Mucosa of rectum (tissue), 2 donors: ENCODE measurements at regions not wholly inside any gene's neighbourhood (a gene's known extent, or its start where the extent isn't known, plus 50 kb on each side); places are given as distances from the start of the nearest gene placed in this dataset.

ENCODE experiments used
- H3K27ac ChIP-seq, 2 donors: one replicate each; pipeline ENCODE4 v1.7.0; 2013; ENCODE audit warnings: inconsistent platforms in 2 of 2, low read depth in 2 of 2, low read length in 2 of 2
- H3K27me3 ChIP-seq, 2 donors: one replicate each; pipeline ENCODE4 v1.7.0; 2013; ENCODE audit warnings: low read length in 2 of 2; ENCODE audit not compliant: control insufficient read depth in 2 of 2, insufficient read depth in 2 of 2
- H3K36me3 ChIP-seq, 2 donors: one replicate each; pipeline ENCODE4 v1.7.0; 2013; ENCODE audit warnings: low read length in 2 of 2; ENCODE audit not compliant: control insufficient read depth in 2 of 2, insufficient read depth in 2 of 2
- H3K4me1 ChIP-seq, 2 donors: one replicate each; pipeline ENCODE4 v1.7.0; 2013; ENCODE audit warnings: low read length in 2 of 2, mild to moderate bottlenecking in 1 of 2; ENCODE audit not compliant: control insufficient read depth in 2 of 2, insufficient read depth in 2 of 2
- H3K4me3 ChIP-seq, 2 donors: one replicate each; pipeline ENCODE4 v1.7.0; 2013; ENCODE audit warnings: low read length in 2 of 2
- H3K9ac ChIP-seq, 2 donors: one replicate each; pipeline ENCODE4 v1.7.0; 2013; ENCODE audit warnings: low read length in 2 of 2, low read depth in 1 of 2, mild to moderate bottlenecking in 1 of 2
- H3K9me3 ChIP-seq, 2 donors: one replicate each; pipeline ENCODE4 v1.7.0; 2013; ENCODE audit warnings: low read length in 2 of 2; ENCODE audit not compliant: control insufficient read depth in 2 of 2
- donor health status: healthy.
- donor health status: Normal muscosa, but diverticular disease.

- Histone ChIP-seq H3K9ac (no peak overlapping the region), H3K36me3 (no peaks in the 10 kb centered on the region), H3K27me3 (no peaks in the 10 kb centered on the region), H3K4me1 (no peaks in the 10 kb centered on the region), H3K4me3 (no peak overlapping the region), H3K27ac (no peak overlapping the region), H3K9me3 (peaks cover 0 to 2% of the 10 kb centered on the region in 2 donors)
These were observed 296.6 kb upstream of the FBXL7 start for GRCh38 chr5:15203376-15203775.

DNA sequence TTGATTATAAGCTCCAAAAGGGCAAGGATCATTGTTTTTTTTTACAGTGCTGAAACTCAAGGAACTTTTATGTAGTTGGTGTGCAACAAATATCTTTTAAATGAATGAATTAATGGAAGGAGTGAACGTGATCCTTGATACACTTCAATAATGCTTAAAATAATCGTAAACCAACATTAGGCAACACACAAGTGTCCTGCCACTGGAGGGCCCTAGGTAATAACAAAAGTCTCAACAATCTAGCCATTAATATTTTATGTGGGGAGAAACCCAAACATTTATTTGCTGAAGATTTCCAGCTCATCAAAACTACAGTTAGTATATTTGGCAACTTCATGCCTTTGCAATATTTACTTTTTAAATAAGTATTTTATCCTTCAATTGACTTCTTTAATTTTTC lies 309.0 kb upstream of the FBXL7 start:
- no peaks in the 10 kb centered on the region for H3K27me3 ChIP-seq
- no peak overlapping the region for H3K27ac ChIP-seq
- no peak overlapping the region for H3K9ac ChIP-seq
- H3K36me3 ChIP-seq, result no peaks in the 10 kb centered on the region
- no peaks in the 10 kb centered on the region for H3K9me3 ChIP-seq
- H3K4me3 ChIP-seq, result no peak overlapping the region
- H3K4me1 ChIP-seq, result no peaks in the 10 kb centered on the region

- H3K27me3 ChIP-seq, result no peaks in the 10 kb centered on the region
- no peak overlapping the region for H3K4me3 ChIP-seq
- H3K4me1 ChIP-seq, result no peaks in the 10 kb centered on the region
- H3K9ac ChIP-seq, result no peak overlapping the region
- H3K36me3 ChIP-seq, result no peaks in the 10 kb centered on the region
- no peaks in the 10 kb centered on the region for H3K9me3 ChIP-seq
- no peak overlapping the region for H3K27ac ChIP-seq
These were observed 311.9 kb upstream of the ANKH start for GRCh38 chr5:15183520-15183919.

DNA sequence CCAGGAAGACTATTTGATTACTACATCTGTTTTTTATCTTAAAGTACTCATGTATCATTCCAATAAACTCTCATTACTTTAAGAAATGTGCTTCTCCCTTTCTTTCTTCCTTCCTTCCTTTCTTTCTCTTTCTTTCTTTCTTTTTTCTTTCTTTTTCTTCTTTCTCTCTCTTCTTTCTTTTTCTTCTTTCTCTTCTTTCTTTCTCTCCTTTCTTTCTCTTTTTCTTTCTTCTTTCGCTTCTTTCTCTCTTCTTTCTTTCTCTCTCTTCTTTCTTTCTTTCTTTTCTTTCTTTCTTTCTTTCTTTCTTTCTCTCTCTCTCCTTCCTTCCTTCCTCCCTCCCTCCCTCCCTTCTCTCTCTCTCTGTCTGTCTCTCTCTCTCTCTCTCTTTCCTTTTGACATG lies 298.6 kb upstream of the ANKH start:
- Histone ChIP-seq H3K27me3 (no peaks in the 10 kb centered on the region), H3K9ac (no peak overlapping the region), H3K27ac (no peak overlapping the region), H3K4me1 (no peaks in the 10 kb centered on the region), H3K36me3 (no peaks in the 10 kb centered on the region), H3K4me3 (no peak overlapping the region), H3K9me3 (no peaks in the 10 kb centered on the region)

GRCh38 chr5:15168358-15168757 lies 296.8 kb upstream of the ANKH start:
- H3K9me3 ChIP-seq, result no peaks in the 10 kb centered on the region
- no peaks in the 10 kb centered on the region for H3K27me3 ChIP-seq
- no peaks in the 10 kb centered on the region for H3K36me3 ChIP-seq
- H3K27ac ChIP-seq, result no peak overlapping the region
- H3K9ac ChIP-seq, result no peak overlapping the region
- H3K4me3 ChIP-seq, result no peak overlapping the region
- no peaks in the 10 kb centered on the region for H3K4me1 ChIP-seq

DNA sequence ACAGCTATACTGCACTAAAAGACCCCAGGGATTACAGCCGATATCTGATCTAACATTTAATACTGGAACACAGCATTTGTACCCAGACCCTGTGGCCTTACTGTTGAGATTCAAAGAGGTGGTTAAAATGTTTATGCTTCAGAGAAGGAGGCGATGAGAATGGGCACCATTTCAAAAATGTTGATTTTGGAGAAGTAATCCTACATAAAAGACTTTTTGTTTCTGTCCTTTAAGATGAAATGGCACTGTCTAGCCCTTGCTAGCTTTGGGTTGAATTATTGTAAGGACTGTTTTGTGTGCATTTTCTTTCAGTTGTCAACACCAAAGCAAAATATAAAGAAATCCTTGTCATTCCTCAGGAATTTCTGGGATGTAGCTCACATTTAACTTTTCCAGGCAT lies 288.5 kb upstream of the ANKH start:
- no peaks in the 10 kb centered on the region for H3K9me3 ChIP-seq
- H3K4me3 ChIP-seq, result no peak overlapping the region
- no peak overlapping the region for H3K27ac ChIP-seq
- no peak overlapping the region for H3K9ac ChIP-seq
- H3K36me3 ChIP-seq, result no peaks in the 10 kb centered on the region
- no peaks in the 10 kb centered on the region for H3K27me3 ChIP-seq
- no peaks in the 10 kb centered on the region for H3K4me1 ChIP-seq

- Histone ChIP-seq H3K9ac (no peak overlapping the region), H3K27me3 (no peaks in the 10 kb centered on the region), H3K4me1 (no peaks in the 10 kb centered on the region), H3K36me3 (no peaks in the 10 kb centered on the region), H3K27ac (no peak overlapping the region), H3K9me3 (no peaks in the 10 kb centered on the region), H3K4me3 (no peak overlapping the region)
These were observed 288.0 kb upstream of the ANKH start for GRCh38 chr5:15159606-15160005.

GRCh38 chr5:15142458-15142857 lies 270.9 kb upstream of the ANKH start:
- H3K4me3 ChIP-seq, result no peak overlapping the region
- H3K36me3 ChIP-seq, result no peaks in the 10 kb centered on the region

DNA sequence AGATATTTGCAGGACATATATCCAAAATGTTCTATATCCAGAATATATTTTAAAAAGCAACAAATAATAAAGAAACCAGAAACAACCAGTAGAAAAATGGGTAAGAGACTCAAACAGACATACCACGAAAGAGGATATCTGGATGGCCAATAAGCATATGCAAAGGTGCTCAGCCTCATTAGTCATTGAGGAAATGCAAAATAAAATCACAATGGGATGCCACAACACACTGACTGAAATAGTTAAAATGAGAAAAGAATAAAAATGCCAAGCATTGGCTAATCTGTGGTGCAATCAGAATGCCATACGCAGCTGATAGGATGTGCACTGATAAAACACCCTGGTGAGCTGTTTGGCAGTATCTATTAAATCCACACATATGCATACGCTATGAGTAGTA lies 265.8 kb upstream of the ANKH start:
- Histone ChIP-seq H3K36me3 (no peaks in the 10 kb centered on the region), H3K4me3 (no peak overlapping the region), H3K9ac (no peak overlapping the region), H3K27me3 (no peaks in the 10 kb centered on the region), H3K4me1 (no peaks in the 10 kb centered on the region), H3K27ac (no peak overlapping the region), H3K9me3 (no peaks in the 10 kb centered on the region)

More at GRCh38 chr5:15142458-15142857, 270.9 kb upstream of the ANKH start:
- no peak overlapping the region for H3K27ac ChIP-seq
- no peaks in the 10 kb centered on the region for H3K4me1 ChIP-seq
- no peaks in the 10 kb centered on the region for H3K9me3 ChIP-seq
- no peak overlapping the region for H3K9ac ChIP-seq
- H3K27me3 ChIP-seq, result no peaks in the 10 kb centered on the region

DNA sequence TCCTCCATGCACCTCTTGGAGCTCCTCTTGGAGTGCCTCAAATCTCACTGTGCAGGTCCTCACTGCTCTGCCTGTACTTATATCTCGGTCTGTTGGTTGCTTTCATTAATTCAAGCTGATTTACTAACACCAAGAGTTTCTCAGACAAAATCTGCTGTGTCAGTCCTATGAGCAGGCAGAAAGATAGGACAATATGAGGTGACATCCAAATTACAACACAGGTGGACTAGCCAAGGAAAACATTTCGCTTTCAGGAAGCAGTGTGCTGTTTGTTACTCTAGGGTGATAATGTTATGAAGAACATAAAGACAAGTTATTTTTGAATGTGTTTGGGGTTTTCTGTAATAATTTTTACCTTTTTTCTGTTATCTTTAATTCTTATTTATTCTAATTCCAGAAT lies 264.1 kb upstream of the ANKH start:
- Histone ChIP-seq H3K27me3 (no peaks in the 10 kb centered on the region), H3K4me1 (no peaks in the 10 kb centered on the region), H3K9me3 (no peaks in the 10 kb centered on the region), H3K9ac (no peak overlapping the region), H3K4me3 (no peak overlapping the region), H3K27ac (no peak overlapping the region), H3K36me3 (no peaks in the 10 kb centered on the region)

GRCh38 chr5:15133456-15133965 lies 261.9 kb upstream of the ANKH start:
- Histone ChIP-seq H3K4me3 (no peak overlapping the region), H3K27me3 (no peaks in the 10 kb centered on the region), H3K36me3 (no peaks in the 10 kb centered on the region), H3K9me3 (no peaks in the 10 kb centered on the region), H3K27ac (no peak overlapping the region), H3K9ac (no peak overlapping the region), H3K4me1 (no peaks in the 10 kb centered on the region)
